Hepatocyte (in vitro differentiated cells): ENCODE measurements at regions not wholly inside any gene's neighbourhood (a gene's known extent, or its start where the extent isn't known, plus 50 kb on each side); places are given as distances from the start of the nearest gene placed in this dataset.

Experiments used
- DNase-seq: peaks from one replicate; pipeline ENCODE4 v3.0.0-alpha.2; 2016; ENCODE audit warnings: low spot score
- H2AFZ ChIP-seq: fragments of 200-600 bp; sonication (generic); 2 replicates; pipeline ENCODE4 v1.6.0; 2016; ENCODE audit warnings: antibody characterized with exemption, mild to moderate bottlenecking
- H3K27ac ChIP-seq: fragments of 200-600 bp; sonication (generic); 2 replicates; pipeline ENCODE4 v1.5.1; 2016; ENCODE audit warnings: mild to moderate bottlenecking
- H3K27me3 ChIP-seq: fragments of 200-600 bp; sonication (generic); 2 replicates; pipeline ENCODE4 v1.6.1; 2016
- H3K36me3 ChIP-seq: fragments of 200-600 bp; sonication (generic); replicated peaks from 2 replicates; pipeline ENCODE4 v1.5.1; 2016; ENCODE audit warnings: low read depth; ENCODE audit not compliant: insufficient read depth
- H3K4me1 ChIP-seq: fragments of 200-600 bp; sonication (generic); 2 replicates; pipeline ENCODE4 v1.5.1; 2016; ENCODE audit warnings: mild to moderate bottlenecking, moderate library complexity; ENCODE audit not compliant: insufficient read depth
- H3K4me2 ChIP-seq: fragments of 200-600 bp; sonication (generic); 2 replicates; pipeline ENCODE4 v1.6.0; 2016
- H3K4me3 ChIP-seq: fragments of 200-600 bp; sonication (generic); 2 replicates; pipeline ENCODE4 v1.5.1; 2016; ENCODE audit warnings: mild to moderate bottlenecking
- H3K79me2 ChIP-seq: fragments of 200-600 bp; sonication (generic); 2 replicates; pipeline ENCODE4 v1.6.0; 2017; ENCODE audit warnings: mild to moderate bottlenecking
- H3K9me2 ChIP-seq: fragments of 200-600 bp; sonication (generic); replicated peaks from 2 replicates; pipeline ENCODE4 v1.6.0; 2017; ENCODE audit warnings: mild to moderate bottlenecking; ENCODE audit not compliant: insufficient read depth
- H3K9me3 ChIP-seq: fragments of 200-600 bp; sonication (generic); 2 replicates; pipeline ENCODE4 v1.5.1; 2016; ENCODE audit warnings: low read depth, mild to moderate bottlenecking
- H4K20me1 ChIP-seq: fragments of 200-600 bp; sonication (generic); 2 replicates; pipeline ENCODE4 v1.6.0; 2016; ENCODE audit warnings: mild to moderate bottlenecking; ENCODE audit not compliant: insufficient read depth, poor library complexity, severe bottlenecking
- CTCF ChIP-seq: fragments of 200-600 bp; sonication (generic); IDR thresholded peaks from 2 replicates; pipeline ENCODE4 v1.5.1; 2016; ENCODE audit warnings: antibody characterized with exemption, mild to moderate bottlenecking; ENCODE audit not compliant: poor library complexity
- EZH2 ChIP-seq: fragments of 200-600 bp; sonication (generic); IDR thresholded peaks from 2 replicates; pipeline ENCODE4 v1.6.1; 2016; ENCODE audit warnings: antibody characterized with exemption, mild to moderate bottlenecking, borderline replicate concordance
- EZH2phosphoT487 ChIP-seq: fragments of 200-600 bp; sonication (generic); IDR thresholded peaks from one replicate; pipeline ENCODE4 v1.6.1; 2018; ENCODE audit warnings: antibody characterized with exemption, mild to moderate bottlenecking, low read depth, moderate library complexity; ENCODE audit not compliant: unreplicated experiment, severe bottlenecking
- WGBS: methylation state at CpG from one replicate; pipeline ENCODE4 v1.1.6; 2016; ENCODE audit warnings: low lambda C conversion rate; ENCODE audit errors: missing lambda C conversion rate; 5-methylcytosine and 5-hydroxymethylcytosine counted together

GRCh38 chr3:19798324-19798723, 135.7 kb downstream of the EFHB start:
- no peaks in the 10 kb centered on the region for H3K27me3 ChIP-seq
- DNase-seq = no peak
- H3K27ac ChIP-seq = no peak overlapping the region
- 60% methylated on average over 2 of the region's 2 CpGs for WGBS
- H3K36me3 ChIP-seq = no peaks in the 10 kb centered on the region
- H2AFZ ChIP-seq = no peak overlapping the region
- H3K9me3 ChIP-seq = no peaks in the 10 kb centered on the region
- no peak overlapping the region for H3K4me2 ChIP-seq
- H3K4me1 ChIP-seq = no peaks in the 10 kb centered on the region
- TF ChIP-seq CTCF (no peak), EZH2phosphoT487 (no peak), EZH2 (no peak)
- no peak overlapping the region for H3K4me3 ChIP-seq
- H3K79me2 ChIP-seq = no peaks in the 10 kb centered on the region
- no peaks in the 10 kb centered on the region for H4K20me1 ChIP-seq
- no peaks in the 10 kb centered on the region for H3K9me2 ChIP-seq

GRCh38 chr3:19792388-19792787, 141.6 kb downstream of the EFHB start:
- H3K79me2 ChIP-seq = no peaks in the 10 kb centered on the region
- H3K27me3 ChIP-seq = no peaks in the 10 kb centered on the region
- no peaks in the 10 kb centered on the region for H3K4me1 ChIP-seq
- WGBS = 84% methylated on average over 4 of the region's 4 CpGs
- no peak for DNase-seq
- no peak overlapping the region for H2AFZ ChIP-seq
- H3K4me2 ChIP-seq = no peak overlapping the region
- H3K9me2 ChIP-seq = no peaks in the 10 kb centered on the region
- H3K4me3 ChIP-seq = no peak overlapping the region
- no peaks in the 10 kb centered on the region for H3K9me3 ChIP-seq
- H3K27ac ChIP-seq = no peak overlapping the region
- no peaks in the 10 kb centered on the region for H3K36me3 ChIP-seq
- H4K20me1 ChIP-seq = no peaks in the 10 kb centered on the region
- TF ChIP-seq CTCF (no peak), EZH2 (no peak), EZH2phosphoT487 (no peak)

- Histone ChIP-seq H3K9me2 (no peaks in the 10 kb centered on the region), H3K9me3 (no peaks in the 10 kb centered on the region), H3K27me3 (no peaks in the 10 kb centered on the region), H3K27ac (no peak overlapping the region), H3K79me2 (no peaks in the 10 kb centered on the region), H2AFZ (no peak overlapping the region), H3K4me3 (no peak overlapping the region), H3K4me1 (no peaks in the 10 kb centered on the region), H3K36me3 (no peaks in the 10 kb centered on the region), H3K4me2 (no peak overlapping the region), H4K20me1 (no peaks in the 10 kb centered on the region)
- TF ChIP-seq EZH2 (no peak), CTCF (no peak), EZH2phosphoT487 (no peak)
- 43% methylated on average over 3 of the region's 3 CpGs for WGBS
- peak; percentile 4 for DNase-seq
These were observed 158.3 kb downstream of the EFHB start for GRCh38 chr3:19775765-19776164.

- 76% methylated on average over 4 of the region's 4 CpGs for WGBS
- Histone ChIP-seq H3K9me3 (no peaks in the 10 kb centered on the region), H3K4me3 (no peak overlapping the region), H3K4me1 (peaks cover 8% of the 10 kb centered on the region), H3K27me3 (no peaks in the 10 kb centered on the region), H3K9me2 (no peaks in the 10 kb centered on the region), H4K20me1 (no peaks in the 10 kb centered on the region), H3K4me2 (no peak overlapping the region), H3K79me2 (no peaks in the 10 kb centered on the region), H3K36me3 (no peaks in the 10 kb centered on the region), H2AFZ (no peak overlapping the region), H3K27ac (no peak overlapping the region)
- TF ChIP-seq EZH2phosphoT487 = no peak
- TF ChIP-seq CTCF = no peak
- TF ChIP-seq EZH2 = no peak
- DNase-seq = no peak
These were observed 164.3 kb downstream of the EFHB start for GRCh38 chr3:19769694-19770093.
